ENCODE measurements at regions not wholly inside any gene's neighbourhood (a gene's known extent, or its start where the extent isn't known, plus 50 kb on each side); places are given as distances from the start of the nearest gene placed in this dataset.

DNA sequence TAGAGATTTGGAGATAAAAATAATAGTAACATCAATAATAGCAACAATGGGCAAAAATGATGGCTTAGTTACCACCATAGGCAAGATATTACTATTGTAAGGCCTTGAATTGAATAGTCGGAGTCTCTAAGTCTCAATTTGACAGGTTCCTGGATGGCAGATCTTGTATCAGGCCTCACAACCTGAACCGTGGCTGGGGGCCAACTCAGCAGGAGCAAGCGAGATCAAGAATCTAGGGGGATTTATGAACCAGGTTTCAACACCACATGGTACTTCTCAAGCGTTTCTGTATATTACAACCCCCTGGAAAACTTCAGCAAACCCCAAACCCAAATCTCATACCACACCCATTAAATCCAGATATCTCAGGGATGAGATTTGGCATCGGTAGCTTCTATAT, 573.8 kb downstream of the LIG4 start (continued):
- TF ChIP-seq ZNF274 (IDR thresholded peaks at IDR 0.05; ENCODE audit: low read depth, low read length) = no peak
- TF ChIP-seq POLR2A (IDR thresholded peaks at IDR 0.05; ENCODE audit: borderline replicate concordance, extremely low read depth, insufficient read depth, insufficient read length) = no peak
- no peak for TF ChIP-seq POLR2AphosphoS5 (IDR thresholded peaks at IDR 0.05; ENCODE audit: low read depth, low read length)
- TF ChIP-seq, protein P1, sequence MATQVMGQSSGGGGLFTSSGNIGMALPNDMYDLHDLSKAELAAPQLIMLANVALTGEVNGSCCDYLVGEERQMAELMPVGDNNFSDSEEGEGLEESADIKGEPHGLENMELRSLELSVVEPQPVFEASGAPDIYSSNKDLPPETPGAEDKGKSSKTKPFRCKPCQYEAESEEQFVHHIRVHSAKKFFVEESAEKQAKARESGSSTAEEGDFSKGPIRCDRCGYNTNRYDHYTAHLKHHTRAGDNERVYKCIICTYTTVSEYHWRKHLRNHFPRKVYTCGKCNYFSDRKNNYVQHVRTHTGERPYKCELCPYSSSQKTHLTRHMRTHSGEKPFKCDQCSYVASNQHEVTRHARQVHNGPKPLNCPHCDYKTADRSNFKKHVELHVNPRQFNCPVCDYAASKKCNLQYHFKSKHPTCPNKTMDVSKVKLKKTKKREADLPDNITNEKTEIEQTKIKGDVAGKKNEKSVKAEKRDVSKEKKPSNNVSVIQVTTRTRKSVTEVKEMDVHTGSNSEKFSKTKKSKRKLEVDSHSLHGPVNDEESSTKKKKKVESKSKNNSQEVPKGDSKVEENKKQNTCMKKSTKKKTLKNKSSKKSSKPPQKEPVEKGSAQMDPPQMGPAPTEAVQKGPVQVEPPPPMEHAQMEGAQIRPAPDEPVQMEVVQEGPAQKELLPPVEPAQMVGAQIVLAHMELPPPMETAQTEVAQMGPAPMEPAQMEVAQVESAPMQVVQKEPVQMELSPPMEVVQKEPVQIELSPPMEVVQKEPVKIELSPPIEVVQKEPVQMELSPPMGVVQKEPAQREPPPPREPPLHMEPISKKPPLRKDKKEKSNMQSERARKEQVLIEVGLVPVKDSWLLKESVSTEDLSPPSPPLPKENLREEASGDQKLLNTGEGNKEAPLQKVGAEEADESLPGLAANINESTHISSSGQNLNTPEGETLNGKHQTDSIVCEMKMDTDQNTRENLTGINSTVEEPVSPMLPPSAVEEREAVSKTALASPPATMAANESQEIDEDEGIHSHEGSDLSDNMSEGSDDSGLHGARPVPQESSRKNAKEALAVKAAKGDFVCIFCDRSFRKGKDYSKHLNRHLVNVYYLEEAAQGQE (IDR thresholded peaks at IDR 0.05; ENCODE audit: low read depth) = no peak
- TF ChIP-seq EZH2phosphoT487 (IDR thresholded peaks at IDR 0.05; ENCODE audit: borderline replicate concordance) = no peak
- TF ChIP-seq CEBPB (IDR thresholded peaks at IDR 0.05; ENCODE audit: low read depth) = no peak
- TF ChIP-seq, protein P2, sequence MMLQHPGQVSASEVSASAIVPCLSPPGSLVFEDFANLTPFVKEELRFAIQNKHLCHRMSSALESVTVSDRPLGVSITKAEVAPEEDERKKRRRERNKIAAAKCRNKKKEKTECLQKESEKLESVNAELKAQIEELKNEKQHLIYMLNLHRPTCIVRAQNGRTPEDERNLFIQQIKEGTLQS (IDR thresholded peaks at IDR 0.05) = no peak

DNA sequence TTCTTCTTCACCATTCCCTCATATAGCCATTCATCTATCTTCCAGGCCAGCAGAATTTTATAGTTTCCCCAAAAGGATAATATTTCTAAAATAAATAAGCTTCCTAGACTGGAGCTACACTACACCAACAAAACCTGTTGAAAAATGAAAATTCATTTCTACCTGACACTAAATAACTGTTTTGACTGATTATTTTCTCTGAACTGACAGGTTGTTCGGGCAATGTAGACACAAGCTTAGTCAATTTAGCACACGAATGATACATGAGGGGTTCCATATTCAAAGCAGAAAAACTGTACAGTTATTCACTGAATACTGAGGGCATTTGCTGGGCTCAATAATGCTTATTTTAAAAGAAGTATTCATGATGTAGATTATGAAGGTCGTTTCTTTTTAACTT, 589.7 kb downstream of the LIG4 start:
- CTCF ChIA-PET = no interaction called here
- Histone ChIP-seq H3K4me1 (ENCODE audit: control insufficient read depth in 1 of 2, insufficient read depth in 2 of 2, low read length in 2 of 2) (no peaks in the 10 kb centered on the region), H3K9me3 (ENCODE audit: control insufficient read depth in 1 of 2, insufficient read depth in 1 of 2, low read depth in 1 of 2, low read length in 2 of 2) (peaks cover 8 to 16% of the 10 kb centered on the region in 2 experiments; a peak in 2 of 4 replicates), H3K4me3 (replicated peaks in 1 of 2; ENCODE audit: low read depth in 1 of 2, low read length in 2 of 2) (no peak overlapping the region), H4K20me1 (ENCODE audit: insufficient read depth) (no peaks in the 10 kb centered on the region), H3K27ac (ENCODE audit: low read depth, low read length) (no peak overlapping the region), H2AFZ (ENCODE audit: low read depth, low read length, poor library complexity, severe bottlenecking) (no peak overlapping the region), H3K4me2 (ENCODE audit: low read length) (no peak overlapping the region), H3K27me3 (ENCODE audit: insufficient read depth, low read length) (no peaks in the 10 kb centered on the region), H3K9ac (ENCODE audit: low read length) (no peak overlapping the region), H3K9me2 (ENCODE audit: insufficient read depth) (no peaks in the 10 kb centered on the region), H3K79me2 (ENCODE audit: insufficient read depth, low read length) (no peaks in the 10 kb centered on the region), H3K36me3 (ENCODE audit: control insufficient read depth in 1 of 2, insufficient read depth in 2 of 2, low read length in 2 of 2) (no peaks in the 10 kb centered on the region)
- ATAC-seq (no peak), DNase-seq (ENCODE audit: low read depth, low spot score) (no peak)
- POLR2A ChIA-PET = no interaction called here
- BruUV-seq (replicated peaks) = no TSS peak
- intact Hi-C loops (cut with micrococcal nuclease) = no loop called here
- RAD21 ChIA-PET (ENCODE audit: low non-redundant PET in 1 of 2, low total read pairs in 2 of 2, uncharacterized antibody in 2 of 2, unreplicated experiment in 2 of 2) = no interaction called here
- TF ChIP-seq, protein P1 (IDR thresholded peaks at IDR 0.05; ENCODE audit: low read depth) = no peak
- TF ChIP-seq, protein P3, sequence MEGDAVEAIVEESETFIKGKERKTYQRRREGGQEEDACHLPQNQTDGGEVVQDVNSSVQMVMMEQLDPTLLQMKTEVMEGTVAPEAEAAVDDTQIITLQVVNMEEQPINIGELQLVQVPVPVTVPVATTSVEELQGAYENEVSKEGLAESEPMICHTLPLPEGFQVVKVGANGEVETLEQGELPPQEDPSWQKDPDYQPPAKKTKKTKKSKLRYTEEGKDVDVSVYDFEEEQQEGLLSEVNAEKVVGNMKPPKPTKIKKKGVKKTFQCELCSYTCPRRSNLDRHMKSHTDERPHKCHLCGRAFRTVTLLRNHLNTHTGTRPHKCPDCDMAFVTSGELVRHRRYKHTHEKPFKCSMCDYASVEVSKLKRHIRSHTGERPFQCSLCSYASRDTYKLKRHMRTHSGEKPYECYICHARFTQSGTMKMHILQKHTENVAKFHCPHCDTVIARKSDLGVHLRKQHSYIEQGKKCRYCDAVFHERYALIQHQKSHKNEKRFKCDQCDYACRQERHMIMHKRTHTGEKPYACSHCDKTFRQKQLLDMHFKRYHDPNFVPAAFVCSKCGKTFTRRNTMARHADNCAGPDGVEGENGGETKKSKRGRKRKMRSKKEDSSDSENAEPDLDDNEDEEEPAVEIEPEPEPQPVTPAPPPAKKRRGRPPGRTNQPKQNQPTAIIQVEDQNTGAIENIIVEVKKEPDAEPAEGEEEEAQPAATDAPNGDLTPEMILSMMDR (IDR thresholded peaks at IDR 0.05 in 2 of 3, conservative IDR thresholded peaks at IDR 0.05 in 1 of 3; ENCODE audit: borderline replicate concordance in 1 of 3, insufficient read depth in 1 of 3, low read depth in 2 of 3, low read length in 2 of 3) = no peak
- TF ChIP-seq EZH2phosphoT487 (IDR thresholded peaks at IDR 0.05; ENCODE audit: borderline replicate concordance) = no peak
- TF ChIP-seq SP1 (IDR thresholded peaks at IDR 0.05; ENCODE audit: low read depth) = no peak
- TF ChIP-seq FOSL1 (IDR thresholded peaks at IDR 0.05; ENCODE audit: low read depth) = no peak
- TF ChIP-seq ZFX (IDR thresholded peaks at IDR 0.05) = no peak
- TF ChIP-seq EGR1 (IDR thresholded peaks at IDR 0.05; ENCODE audit: low read depth) = no peak
- no peak for TF ChIP-seq ELF1 (IDR thresholded peaks at IDR 0.05; ENCODE audit: borderline replicate concordance, low read depth)
- TF ChIP-seq, protein P4, sequence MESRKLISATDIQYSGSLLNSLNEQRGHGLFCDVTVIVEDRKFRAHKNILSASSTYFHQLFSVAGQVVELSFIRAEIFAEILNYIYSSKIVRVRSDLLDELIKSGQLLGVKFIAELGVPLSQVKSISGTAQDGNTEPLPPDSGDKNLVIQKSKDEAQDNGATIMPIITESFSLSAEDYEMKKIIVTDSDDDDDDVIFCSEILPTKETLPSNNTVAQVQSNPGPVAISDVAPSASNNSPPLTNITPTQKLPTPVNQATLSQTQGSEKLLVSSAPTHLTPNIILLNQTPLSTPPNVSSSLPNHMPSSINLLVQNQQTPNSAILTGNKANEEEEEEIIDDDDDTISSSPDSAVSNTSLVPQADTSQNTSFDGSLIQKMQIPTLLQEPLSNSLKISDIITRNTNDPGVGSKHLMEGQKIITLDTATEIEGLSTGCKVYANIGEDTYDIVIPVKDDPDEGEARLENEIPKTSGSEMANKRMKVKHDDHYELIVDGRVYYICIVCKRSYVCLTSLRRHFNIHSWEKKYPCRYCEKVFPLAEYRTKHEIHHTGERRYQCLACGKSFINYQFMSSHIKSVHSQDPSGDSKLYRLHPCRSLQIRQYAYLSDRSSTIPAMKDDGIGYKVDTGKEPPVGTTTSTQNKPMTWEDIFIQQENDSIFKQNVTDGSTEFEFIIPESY (IDR thresholded peaks at IDR 0.05; ENCODE audit: extremely low read depth, insufficient replicate concordance, low read length) = no peak
- TF ChIP-seq CEBPB (IDR thresholded peaks at IDR 0.05; ENCODE audit: low read depth) = no peak
